Mesenchymal stem cell (in vitro differentiated cells and primary cell): ENCODE measurements at regions not wholly inside any gene's neighbourhood (a gene's known extent, or its start where the extent isn't known, plus 50 kb on each side); places are given as distances from the start of the nearest gene placed in this dataset.
"Not testable (repeated sequence)": the region's sequence is repeated elsewhere in the genome, so short reads cannot be mapped to it uniquely, and the experiment has no call there.

Source experiments
- DNase-seq: peaks from one replicate; pipeline ENCODE4 v3.0.0-alpha.2; 2013
- H2AFZ ChIP-seq: one replicate; pipeline ENCODE4 v1.6.1; 2013; ENCODE audit warnings: low read depth, mild to moderate bottlenecking, control low read depth, inconsistent platforms, low read length, moderate library complexity
- H2AK5ac ChIP-seq: 2 replicates; pipeline ENCODE4 v1.6.1; 2013; ENCODE audit warnings: low read length, moderate library complexity, mild to moderate bottlenecking, inconsistent platforms; ENCODE audit not compliant: severe bottlenecking
- H2BK120ac ChIP-seq: one replicate; pipeline ENCODE4 v1.6.1; 2013; ENCODE audit warnings: low read depth, mild to moderate bottlenecking, inconsistent platforms, low read length, moderate library complexity
- H2BK12ac ChIP-seq, 2 experiments: one replicate each; pipeline ENCODE4 v1.6.1; 2013; ENCODE audit warnings: inconsistent platforms in 2 of 2, low read length in 2 of 2, mild to moderate bottlenecking in 2 of 2, moderate library complexity in 2 of 2, control low read depth in 1 of 2
- H2BK15ac ChIP-seq: one replicate; pipeline ENCODE4 v1.6.1; 2013; ENCODE audit warnings: mild to moderate bottlenecking, low read depth, inconsistent platforms; ENCODE audit not compliant: poor library complexity, severe bottlenecking
- H2BK5ac ChIP-seq: 2 replicates; pipeline ENCODE4 v1.6.1; 2013; ENCODE audit warnings: low read depth, mild to moderate bottlenecking, low read length, control low read depth, inconsistent platforms; ENCODE audit not compliant: poor library complexity, severe bottlenecking
- H3K14ac ChIP-seq, 2 experiments: one replicate each; pipeline ENCODE4 v1.6.1; 2013; ENCODE audit warnings: inconsistent platforms in 2 of 2, low read length in 2 of 2, control low read depth in 1 of 2, mild to moderate bottlenecking in 1 of 2, moderate library complexity in 1 of 2
- H3K18ac ChIP-seq, 2 experiments: one replicate each; pipeline ENCODE4 v1.6.1; 2013; ENCODE audit warnings: inconsistent platforms in 2 of 2, low read length in 2 of 2, control low read depth in 1 of 2, low read depth in 1 of 2, mild to moderate bottlenecking in 1 of 2
- H3K23ac ChIP-seq, 2 experiments: one replicate each; pipeline ENCODE4 v1.6.1; 2013; ENCODE audit warnings: inconsistent platforms in 2 of 2, low read length in 2 of 2, mild to moderate bottlenecking in 2 of 2, moderate library complexity in 2 of 2, control low read depth in 1 of 2
- H3K27ac ChIP-seq: 2 replicates; pipeline ENCODE4 v1.5.1; 2013; ENCODE audit warnings: mild to moderate bottlenecking, moderate library complexity, low read length, control low read depth, inconsistent platforms; ENCODE audit not compliant: poor library complexity, severe bottlenecking
- H3K27me3 ChIP-seq, 2 experiments: 2 replicates each; pipeline versions ENCODE4 v1.6.1 to v1.7.0; 2013; ENCODE audit warnings: low read length in 2 of 2, mild to moderate bottlenecking in 2 of 2, moderate library complexity in 2 of 2, control low read depth in 1 of 2, inconsistent platforms in 1 of 2; ENCODE audit not compliant: control insufficient read depth in 1 of 2, insufficient read depth in 1 of 2
- H3K36me3 ChIP-seq, 2 experiments: 2 replicates each; pipeline versions ENCODE4 v1.6.1 to v1.7.0; 2013; ENCODE audit warnings: low read length in 2 of 2, control low read depth in 1 of 2, inconsistent platforms in 1 of 2, low read depth in 1 of 2, mild to moderate bottlenecking in 1 of 2; ENCODE audit not compliant: insufficient read depth in 2 of 2, control insufficient read depth in 1 of 2
- H3K4ac ChIP-seq, 2 experiments: one replicate each; pipeline ENCODE4 v1.6.1; 2013; ENCODE audit warnings: inconsistent platforms in 2 of 2, low read length in 2 of 2, mild to moderate bottlenecking in 2 of 2, moderate library complexity in 2 of 2, control low read depth in 1 of 2, low read depth in 1 of 2
- H3K4me1 ChIP-seq: 2 replicates; pipeline ENCODE4 v1.6.1; 2013; ENCODE audit warnings: low read depth, low read length, control low read depth; ENCODE audit not compliant: control insufficient read depth, insufficient read depth
- H3K4me2 ChIP-seq: 2 replicates; pipeline ENCODE4 v1.6.1; 2013; ENCODE audit warnings: low read length, mild to moderate bottlenecking, inconsistent platforms; ENCODE audit not compliant: poor library complexity, severe bottlenecking
- H3K4me3 ChIP-seq, 2 experiments: 2 replicates each; pipeline versions ENCODE4 v1.5.1 to v1.7.0; 2013; ENCODE audit warnings: low read length in 2 of 2, mild to moderate bottlenecking in 2 of 2, control low read depth in 1 of 2, low read depth in 1 of 2; ENCODE audit not compliant: insufficient read depth in 1 of 2
- H3K79me1 ChIP-seq: replicated peaks from 2 replicates; pipeline ENCODE4 v1.6.1; 2013; ENCODE audit warnings: mild to moderate bottlenecking, control low read depth, low read length, inconsistent platforms; ENCODE audit not compliant: poor library complexity, severe bottlenecking
- H3K9ac ChIP-seq: 2 replicates; pipeline ENCODE4 v1.7.0; 2013; ENCODE audit warnings: mild to moderate bottlenecking, low read length, moderate library complexity
- H3K9me3 ChIP-seq: 2 replicates; pipeline ENCODE4 v1.7.0; 2013; ENCODE audit warnings: mild to moderate bottlenecking, low read length; ENCODE audit not compliant: control insufficient read depth
- H4K8ac ChIP-seq: one replicate; pipeline ENCODE4 v1.6.1; 2013; ENCODE audit warnings: inconsistent platforms, mild to moderate bottlenecking, low read length, moderate library complexity
- H4K91ac ChIP-seq: one replicate; pipeline ENCODE4 v1.6.1; 2013; ENCODE audit warnings: mild to moderate bottlenecking, low read length, inconsistent platforms
- WGBS: methylation state at CpG from one replicate; pipeline ENCODE4 v1.1.7; 2013; ENCODE audit warnings: mixed read lengths; 5-methylcytosine and 5-hydroxymethylcytosine counted together

DNA sequence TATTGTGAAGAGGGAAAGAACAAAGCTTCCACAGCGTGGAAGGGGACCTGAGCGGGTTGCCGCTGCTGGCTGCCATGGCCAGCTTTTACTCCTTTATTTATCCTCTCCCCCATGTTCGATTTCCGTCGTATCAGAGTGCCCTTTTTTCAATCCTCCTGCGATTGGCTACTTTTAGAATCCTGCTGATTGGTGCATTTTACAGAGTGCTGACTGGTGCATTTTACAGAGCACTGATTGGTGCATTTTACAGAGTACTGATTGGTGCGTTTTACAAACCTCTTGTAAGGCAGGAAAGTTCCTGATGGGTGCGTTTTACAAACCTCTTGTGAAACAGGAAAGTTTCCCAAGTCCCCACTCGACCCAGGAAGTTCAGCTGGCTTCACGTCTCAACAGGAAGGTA is 381.7 kb upstream of the ATP10A start:
- H3K18ac ChIP-seq, H2BK12ac ChIP-seq, H3K27me3 ChIP-seq, H3K23ac ChIP-seq, H3K9ac ChIP-seq, H3K4me1 ChIP-seq, H3K4me2 ChIP-seq, H4K8ac ChIP-seq, H3K27ac ChIP-seq, H3K9me3 ChIP-seq, H3K4ac ChIP-seq, H2BK120ac ChIP-seq, H2BK15ac ChIP-seq, H3K4me3 ChIP-seq, H3K36me3 ChIP-seq, H3K79me1 ChIP-seq, DNase-seq, H2AFZ ChIP-seq, H2BK5ac ChIP-seq, H3K14ac ChIP-seq, H4K91ac ChIP-seq, H2AK5ac ChIP-seq: not testable (repeated sequence)
- WGBS, result 79% methylated on average over 10 of the region's 11 CpGs

GRCh38 chr15:26243382-26243781 is 380.3 kb upstream of the ATP10A start:
- H3K23ac ChIP-seq, result no peak overlapping the region
- H3K9me3 ChIP-seq, result peaks cover 3% of the 10 kb centered on the region
- H2BK120ac ChIP-seq, result no peak overlapping the region
- H2BK12ac ChIP-seq, result no peak overlapping the region
- WGBS, result 100% methylated on average over 1 of the region's 1 CpG
- H3K4ac ChIP-seq, result no peak overlapping the region
- no peaks in the 10 kb centered on the region for H3K79me1 ChIP-seq
- no peak overlapping the region for H2AFZ ChIP-seq
- no peaks in the 10 kb centered on the region for H3K4me1 ChIP-seq
- H3K14ac ChIP-seq, result no peak overlapping the region
- no peak overlapping the region for H3K4me2 ChIP-seq
- no peaks in the 10 kb centered on the region for H3K27me3 ChIP-seq
- no peak for DNase-seq
- H4K8ac ChIP-seq, result no peak overlapping the region
- no peak overlapping the region for H4K91ac ChIP-seq
- no peaks in the 10 kb centered on the region for H3K36me3 ChIP-seq
- H3K9ac ChIP-seq, result no peak overlapping the region
- H3K4me3 ChIP-seq, result no peak overlapping the region
- H2BK5ac ChIP-seq, result no peak overlapping the region
- no peak overlapping the region for H2BK15ac ChIP-seq
- no peak overlapping the region for H3K18ac ChIP-seq
- no peak overlapping the region for H3K27ac ChIP-seq
- H2AK5ac ChIP-seq, result no peak overlapping the region

DNA sequence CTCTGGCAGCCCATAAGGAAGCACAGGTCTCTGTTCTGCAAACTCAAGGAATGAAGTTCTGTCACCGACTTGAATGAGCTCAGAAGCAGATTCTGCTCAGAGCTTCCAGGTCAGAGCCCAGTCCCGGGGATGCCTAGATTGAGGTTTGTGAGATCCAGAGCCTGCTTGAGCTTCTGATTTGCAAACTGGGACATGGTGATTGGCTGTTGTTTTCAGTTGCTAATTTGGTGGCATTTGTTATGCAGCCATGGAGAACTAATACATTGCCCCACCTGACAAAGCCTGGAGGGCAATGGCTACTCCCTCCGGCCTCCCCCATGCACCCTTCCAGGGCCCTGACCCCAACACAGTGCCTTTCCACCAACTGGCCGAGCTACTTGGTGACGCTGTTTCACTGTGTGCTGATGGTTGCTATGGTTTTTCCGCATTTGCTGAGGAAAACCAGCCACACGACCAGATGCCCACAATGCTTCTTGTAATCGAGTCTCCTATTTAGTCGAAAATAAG is 379.5 kb upstream of the ATP10A start:
- no peak overlapping the region for H3K14ac ChIP-seq
- H2BK5ac ChIP-seq, result no peak overlapping the region
- no peak overlapping the region for H3K4me3 ChIP-seq
- H3K4ac ChIP-seq, result no peak overlapping the region
- no peak overlapping the region for H2AFZ ChIP-seq
- H4K91ac ChIP-seq, result no peak overlapping the region
- H3K23ac ChIP-seq, result no peak overlapping the region
- no peak overlapping the region for H2BK12ac ChIP-seq
- H3K79me1 ChIP-seq, result no peaks in the 10 kb centered on the region
- H2BK120ac ChIP-seq, result no peak overlapping the region
- 74% methylated on average over 9 of the region's 9 CpGs for WGBS
- no peaks in the 10 kb centered on the region for H3K36me3 ChIP-seq
- H3K4me2 ChIP-seq, result no peak overlapping the region
- H3K27me3 ChIP-seq, result no peaks in the 10 kb centered on the region
- H3K9ac ChIP-seq, result no peak overlapping the region
- no peaks in the 10 kb centered on the region for H3K4me1 ChIP-seq
- H2BK15ac ChIP-seq, result no peak overlapping the region
- H4K8ac ChIP-seq, result no peak overlapping the region
- no peak overlapping the region for H3K27ac ChIP-seq
- peaks cover 3% of the 10 kb centered on the region for H3K9me3 ChIP-seq
- H3K18ac ChIP-seq, result no peak overlapping the region
- DNase-seq, result no peak
- H2AK5ac ChIP-seq, result no peak overlapping the region

DNA sequence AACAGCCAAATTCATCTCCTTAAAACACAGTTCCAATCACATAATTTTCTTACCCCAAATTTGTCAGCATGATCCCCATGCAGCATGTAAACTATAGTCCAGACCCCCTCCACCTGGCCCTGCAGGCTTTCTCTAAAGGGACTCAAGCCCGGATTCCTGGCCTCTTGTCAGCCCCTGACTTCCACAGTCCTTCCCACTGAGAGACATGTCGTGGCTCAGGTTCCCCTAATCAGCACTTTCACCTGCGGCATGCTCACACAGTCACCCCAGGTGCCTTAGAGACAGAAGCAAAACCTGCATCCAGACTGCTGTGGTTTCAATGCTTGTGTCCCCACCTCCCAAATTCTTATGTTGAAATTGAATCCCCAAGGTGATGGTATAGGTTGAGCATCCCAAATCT is 372.7 kb upstream of the ATP10A start:
- DNase-seq, result no peak
- H2BK120ac ChIP-seq, result no peak overlapping the region
- no peak overlapping the region for H2AK5ac ChIP-seq
- no peak overlapping the region for H3K4ac ChIP-seq
- H3K79me1 ChIP-seq, result no peaks in the 10 kb centered on the region
- no peak overlapping the region for H2BK12ac ChIP-seq
- H3K9me3 ChIP-seq, result no peaks in the 10 kb centered on the region
- no peaks in the 10 kb centered on the region for H3K27me3 ChIP-seq
- H2BK5ac ChIP-seq, result no peak overlapping the region
- no peak overlapping the region for H2BK15ac ChIP-seq
- H3K36me3 ChIP-seq, result no peaks in the 10 kb centered on the region
- no peaks in the 10 kb centered on the region for H3K4me1 ChIP-seq
- no peak overlapping the region for H3K27ac ChIP-seq
- no peak overlapping the region for H3K23ac ChIP-seq
- no peak overlapping the region for H3K9ac ChIP-seq
- no peak overlapping the region for H4K8ac ChIP-seq
- WGBS, result 50% methylated on average over 3 of the region's 3 CpGs
- no peak overlapping the region for H3K14ac ChIP-seq
- H3K4me2 ChIP-seq, result no peak overlapping the region
- no peak overlapping the region for H3K18ac ChIP-seq
- no peak overlapping the region for H4K91ac ChIP-seq
- H3K4me3 ChIP-seq, result no peak overlapping the region
- no peak overlapping the region for H2AFZ ChIP-seq
